ENCODE measurements at regions not wholly inside any gene's neighbourhood (a gene's known extent, or its start where the extent isn't known, plus 50 kb on each side); places are given as distances from the start of the nearest gene placed in this dataset.

- no peak for TF ChIP-seq CTCF (IDR thresholded peaks at IDR 0.05; ENCODE audit: insufficient read depth, low read length, poor library complexity, severe bottlenecking)
- no peak for TF ChIP-seq EZH2phosphoT487 (conservative IDR thresholded peaks at IDR 0.05; ENCODE audit: low read length)
Measured at GRCh38 chr14:40393143-40393542, 960.9 kb upstream of the FBXO33 start.
